Endothelial cell of umbilical vein (primary cell): ENCODE measurements at regions not wholly inside any gene's neighbourhood (a gene's known extent, or its start where the extent isn't known, plus 50 kb on each side); places are given as distances from the start of the nearest gene placed in this dataset.
"Not testable (repeated sequence)": the region's sequence is repeated elsewhere in the genome, so short reads cannot be mapped to it uniquely, and the experiment has no call there.

Experiments
- BruUV-seq: library from RNA; stranded (reverse); fragments of 400-500 nt; replicated peaks from 2 replicates; lab custom pipeline; 2021; lab: Mats Ljungman, UMichigan
- CTCF ChIA-PET: fragments of 300-600, 350-600 bp; sonication (Branson Sonifier 250); formaldehyde crosslinking; loops from one replicate; lab custom pipeline; 2021; ENCODE audit warnings: antibody characterized with exemption, inconsistent platforms; lab: Charles Lee
- POLR2A ChIA-PET: fragments of 300-600, 350-600 bp; sonication (Branson Sonifier 250); formaldehyde crosslinking; loops from one replicate; lab custom pipeline; 2021; ENCODE audit warnings: antibody characterized with exemption, inconsistent platforms; lab: Charles Lee
- DNase-seq: peaks from one replicate; pipeline ENCODE4 v3.0.0-alpha.2; 2011; ENCODE audit warnings: low read depth, low spot score
- FAIRE-seq: peaks from 2 replicates; lab custom pipeline; 2011; peaks lifted over from hg19 to GRCh38; lab: Jason Lieb, UNC
- H2AFZ ChIP-seq: 2 replicates; pipeline ENCODE4 v1.6.0; 2012; ENCODE audit warnings: low read depth, low read length, control low read depth, inconsistent platforms
- H3K27ac ChIP-seq: 2 replicates; pipeline ENCODE4 v1.5.1; 2011; ENCODE audit warnings: low read depth, mild to moderate bottlenecking, control low read depth, low read length, moderate library complexity; ENCODE audit not compliant: insufficient read depth
- H3K27me3 ChIP-seq, 2 experiments: 2 replicates each; pipeline versions ENCODE4 v1.6.0 to v1.6.1; 2011; ENCODE audit warnings: low read length in 2 of 2, mixed read lengths in 1 of 2; ENCODE audit not compliant: control insufficient read depth in 2 of 2, insufficient read depth in 2 of 2
- H3K36me3 ChIP-seq, 2 experiments: 2 replicates in 1 of 2; 3 replicates in 1 of 2; pipeline ENCODE4 v1.5.1; 2011; ENCODE audit warnings: low read length in 2 of 2, mild to moderate bottlenecking in 1 of 2, moderate library complexity in 1 of 2; ENCODE audit not compliant: control insufficient read depth in 2 of 2, insufficient read depth in 2 of 2; ENCODE audit errors: extremely low read depth in 1 of 2
- H3K4me1 ChIP-seq: 3 replicates; pipeline ENCODE4 v1.5.1; 2011; ENCODE audit warnings: mild to moderate bottlenecking, low read length; ENCODE audit not compliant: control insufficient read depth, insufficient read depth; ENCODE audit errors: extremely low read depth
- H3K4me2 ChIP-seq: 2 replicates; pipeline ENCODE4 v1.6.1; 2011; ENCODE audit warnings: low read length, control low read depth, mixed read lengths; ENCODE audit not compliant: insufficient read depth
- H3K4me3 ChIP-seq, 3 experiments: fragments of 200-600 bp in 1 of 3; sonication (generic), shearing (Covaris generic) in 1 of 3; replicated peaks in 1 of 3; 2 replicates each; pipeline ENCODE4 v1.5.1; 2011 to 2016; ENCODE audit warnings: control low read depth in 3 of 3, low read length in 3 of 3, mild to moderate bottlenecking in 2 of 3, inconsistent platforms in 1 of 3, low read depth in 1 of 3, moderate library complexity in 1 of 3; ENCODE audit not compliant: insufficient read depth in 1 of 3
- H3K79me2 ChIP-seq: 2 replicates; pipeline ENCODE4 v1.6.0; 2012; ENCODE audit warnings: low read length, inconsistent platforms; ENCODE audit not compliant: control insufficient read depth, insufficient read depth
- H3K9ac ChIP-seq: replicated peaks from 2 replicates; pipeline ENCODE3; 2011; ENCODE audit warnings: low read length, control low read depth; ENCODE audit not compliant: insufficient read depth; ENCODE audit errors: extremely low read depth
- H3K9me1 ChIP-seq: replicated peaks from 3 replicates; pipeline ENCODE4 v1.6.0; 2011; ENCODE audit warnings: mild to moderate bottlenecking, low read length; ENCODE audit not compliant: control insufficient read depth, insufficient read depth; ENCODE audit errors: extremely low read depth
- H3K9me3 ChIP-seq: replicated peaks from 2 replicates; pipeline ENCODE4 v1.5.1; 2012; ENCODE audit warnings: low read length, inconsistent platforms; ENCODE audit not compliant: control insufficient read depth, insufficient read depth
- H4K20me1 ChIP-seq: replicated peaks from 2 replicates; pipeline ENCODE3; 2011; ENCODE audit warnings: mild to moderate bottlenecking, low read length; ENCODE audit not compliant: control insufficient read depth, insufficient read depth; ENCODE audit errors: extremely low read depth
- EZH2 ChIP-seq: IDR thresholded peaks from 2 replicates; pipeline ENCODE4 v1.6.1; 2012; ENCODE audit warnings: borderline replicate concordance, low read depth, mild to moderate bottlenecking, moderate library complexity, low read length, inconsistent platforms; ENCODE audit not compliant: severe bottlenecking
- GATA2 ChIP-seq: IDR thresholded peaks from 2 replicates; pipeline ENCODE4 v1.7.0; 2011; ENCODE audit warnings: low read depth, mild to moderate bottlenecking, moderate library complexity, mixed read lengths, low read length; ENCODE audit not compliant: insufficient read length, insufficient read depth
- JUN ChIP-seq: IDR thresholded peaks from 2 replicates; pipeline ENCODE4 v1.6.1; 2011; ENCODE audit warnings: borderline replicate concordance, low read depth; ENCODE audit not compliant: insufficient read length, insufficient read depth
- MAX ChIP-seq: IDR thresholded peaks from 2 replicates; pipeline ENCODE4 v1.6.1; 2011; ENCODE audit not compliant: insufficient read depth, insufficient read length
- MYC ChIP-seq: IDR thresholded peaks from one replicate; pipeline ENCODE4 v1.6.1; 2011; ENCODE audit warnings: mild to moderate bottlenecking, low read depth, low read length
- POLR2A ChIP-seq: IDR thresholded peaks from 2 replicates; pipeline ENCODE4 v1.6.1; 2012; ENCODE audit warnings: low read depth, mild to moderate bottlenecking, control low read depth, low read length
- POLR2AphosphoS5 ChIP-seq: IDR thresholded peaks from 2 replicates; pipeline ENCODE4 v1.6.1; 2012; ENCODE audit warnings: low read depth, mild to moderate bottlenecking, control low read depth, low read length, moderate library complexity; ENCODE audit not compliant: insufficient read depth
- dilution Hi-C: fragments of 300-500 bp; cut with MboI; formaldehyde crosslinking; loops from one replicate; pipeline ENCODE4 v1.15.0; 2019; ENCODE audit warnings: low sequenced_read_pairs; ENCODE audit not compliant: extremely low pct_ligation_motif_present
- intact Hi-C: fragments of 100-400 bp; cut with micrococcal nuclease; formaldehyde crosslinking; loops from one replicate; pipeline ENCODE4 v1.10.0; 2022
- TF ChIP-seq, protein P1 (sequence below), 2 donors: IDR thresholded peaks; 1 replicate in 1 of 2; 2 replicates in 1 of 2; pipeline ENCODE4 v1.5.1; 2011; ENCODE audit warnings: low read length in 2 of 2, mild to moderate bottlenecking in 2 of 2, moderate library complexity in 2 of 2, control low read depth in 1 of 2, inconsistent platforms in 1 of 2, low read depth in 1 of 2; ENCODE audit not compliant: insufficient read depth in 1 of 2; ENCODE audit errors: extremely low read depth in 1 of 2

DNA sequence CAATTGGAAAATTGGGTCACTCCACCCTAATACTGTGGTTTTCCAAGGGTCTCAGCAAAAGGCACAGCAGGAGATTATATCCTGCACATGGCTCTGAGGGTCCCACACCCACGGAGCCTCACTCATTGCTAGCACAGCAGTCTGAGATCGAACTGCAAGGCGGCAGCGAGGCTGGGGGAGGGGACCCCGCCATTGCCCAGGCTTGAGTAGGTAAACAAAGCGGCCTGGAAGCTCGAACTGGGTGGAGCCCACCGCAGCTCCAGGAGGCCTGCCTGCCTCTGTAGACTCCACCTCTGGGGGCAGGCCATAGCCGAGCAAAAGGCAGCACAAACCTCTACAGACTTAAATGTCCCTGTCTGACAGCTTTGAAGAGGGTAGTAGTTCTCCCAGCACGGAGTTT is 82.0 kb upstream of the OR13H1 start:
- H3K9me1 ChIP-seq, H3K79me2 ChIP-seq, DNase-seq, H3K4me2 ChIP-seq, H3K36me3 ChIP-seq, POLR2A ChIA-PET, H3K4me3 ChIP-seq, H2AFZ ChIP-seq, H3K27me3 ChIP-seq, BruUV-seq, CTCF ChIA-PET, H3K9me3 ChIP-seq, FAIRE-seq, H3K9ac ChIP-seq, H3K27ac ChIP-seq, H4K20me1 ChIP-seq, H3K4me1 ChIP-seq, dilution Hi-C loops, intact Hi-C loops: not testable (repeated sequence)

DNA sequence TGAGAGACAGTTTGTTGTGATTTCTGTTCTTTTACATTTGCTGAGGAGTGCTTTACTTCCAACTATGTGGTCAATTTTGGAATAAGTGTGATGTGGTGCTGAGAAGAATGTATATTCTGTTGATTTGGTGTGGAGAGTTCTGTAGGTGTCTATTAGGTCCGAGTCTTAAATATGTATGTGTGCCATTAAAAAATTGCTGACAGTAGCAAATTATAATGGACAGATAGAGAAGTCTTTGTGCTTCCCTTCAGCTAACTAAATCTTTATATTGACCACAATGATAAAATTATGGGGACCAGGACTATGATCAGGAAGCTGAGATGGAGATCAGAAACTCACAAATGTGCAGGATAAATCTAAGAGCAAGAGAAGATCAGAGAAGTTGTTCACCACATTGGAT is 70.1 kb upstream of the OR13H1 start:
- BruUV-seq, POLR2A ChIA-PET, H3K4me2 ChIP-seq, H3K9me1 ChIP-seq, H3K27me3 ChIP-seq, H4K20me1 ChIP-seq, H3K79me2 ChIP-seq, H3K4me3 ChIP-seq, H3K9me3 ChIP-seq, DNase-seq, H3K9ac ChIP-seq, CTCF ChIA-PET, H3K36me3 ChIP-seq, FAIRE-seq, H2AFZ ChIP-seq, H3K27ac ChIP-seq, dilution Hi-C loops, H3K4me1 ChIP-seq: not testable (repeated sequence)
- intact Hi-C loops, result loop anchor here (5.0 kb wide), 1 partner anchor 252 kb away; no protein-coding TSS in a partner anchor

- ChIA-PET POLR2A (no interaction called here), CTCF (no interaction called here)
- Histone ChIP-seq H3K27me3 (no peaks in the 10 kb centered on the region), H3K36me3 (no peaks in the 10 kb centered on the region), H3K9me1 (no peaks in the 10 kb centered on the region), H3K4me2 (no peak overlapping the region), H3K4me1 (no peaks in the 10 kb centered on the region), H3K9ac (no peak overlapping the region), H3K9me3 (no peaks in the 10 kb centered on the region), H4K20me1 (no peaks in the 10 kb centered on the region), H3K27ac (no peak overlapping the region), H2AFZ (no peak overlapping the region), H3K79me2 (no peaks in the 10 kb centered on the region), H3K4me3 (no peak overlapping the region)
- intact Hi-C loops, result no loop called here
- BruUV-seq, result no TSS peak
- TF ChIP-seq MYC, result no peak
- no peak for TF ChIP-seq JUN
- no peak for TF ChIP-seq POLR2AphosphoS5
- TF ChIP-seq, protein P1, sequence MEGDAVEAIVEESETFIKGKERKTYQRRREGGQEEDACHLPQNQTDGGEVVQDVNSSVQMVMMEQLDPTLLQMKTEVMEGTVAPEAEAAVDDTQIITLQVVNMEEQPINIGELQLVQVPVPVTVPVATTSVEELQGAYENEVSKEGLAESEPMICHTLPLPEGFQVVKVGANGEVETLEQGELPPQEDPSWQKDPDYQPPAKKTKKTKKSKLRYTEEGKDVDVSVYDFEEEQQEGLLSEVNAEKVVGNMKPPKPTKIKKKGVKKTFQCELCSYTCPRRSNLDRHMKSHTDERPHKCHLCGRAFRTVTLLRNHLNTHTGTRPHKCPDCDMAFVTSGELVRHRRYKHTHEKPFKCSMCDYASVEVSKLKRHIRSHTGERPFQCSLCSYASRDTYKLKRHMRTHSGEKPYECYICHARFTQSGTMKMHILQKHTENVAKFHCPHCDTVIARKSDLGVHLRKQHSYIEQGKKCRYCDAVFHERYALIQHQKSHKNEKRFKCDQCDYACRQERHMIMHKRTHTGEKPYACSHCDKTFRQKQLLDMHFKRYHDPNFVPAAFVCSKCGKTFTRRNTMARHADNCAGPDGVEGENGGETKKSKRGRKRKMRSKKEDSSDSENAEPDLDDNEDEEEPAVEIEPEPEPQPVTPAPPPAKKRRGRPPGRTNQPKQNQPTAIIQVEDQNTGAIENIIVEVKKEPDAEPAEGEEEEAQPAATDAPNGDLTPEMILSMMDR (IDR thresholded peaks at IDR 0.05; ENCODE audit: extremely low read depth in 1 of 2, insufficient read depth in 1 of 2, low read depth in 1 of 2, low read length in 2 of 2), result no peak
- TF ChIP-seq POLR2A, result no peak
- no peak for TF ChIP-seq MAX
- TF ChIP-seq GATA2, result no peak
- TF ChIP-seq EZH2, result no peak
- DNase-seq (no peak), FAIRE-seq (no peak)
- dilution Hi-C loops, result no loop called here
These were observed 66.4 kb upstream of the OR13H1 start for GRCh38 chrX:131477498-131477897.
